DOHH2 (cell line): ENCODE measurements at regions not wholly inside any gene's neighbourhood (a gene's known extent, or its start where the extent isn't known, plus 50 kb on each side); places are given as distances from the start of the nearest gene placed in this dataset.

Experiments used
- CTCF ChIP-seq: fragments of 200-600 bp; sonication (generic); IDR thresholded peaks from one replicate; pipeline ENCODE4 v1.5.1; 2014; ENCODE audit warnings: antibody characterized with exemption, mild to moderate bottlenecking, low read depth, low read length; ENCODE audit not compliant: poor library complexity, severe bottlenecking
- EZH2phosphoT487 ChIP-seq: fragments of 200-600 bp; sonication (generic); IDR thresholded peaks from 2 replicates; pipeline ENCODE4 v1.6.1; 2017; ENCODE audit warnings: borderline replicate concordance, mild to moderate bottlenecking, antibody characterized with exemption, low read length, moderate library complexity, mixed read lengths

GRCh38 chr14:82432301-82433105, 898.9 kb upstream of the SEL1L start:
- TF ChIP-seq CTCF (no peak), EZH2phosphoT487 (no peak)
